Activated CD4-positive, alpha-beta T cell treated with anti-CD3 and anti-CD28 coated beads, Interleukin-2, Interleukin-4, amounts not matched to agents 100 ng/mL and 50 ng/mL, durations not matched to agents 16 hours and 8 hours (primary cell): ENCODE measurements at regions not wholly inside any gene's neighbourhood (a gene's known extent, or its start where the extent isn't known, plus 50 kb on each side); places are given as distances from the start of the nearest gene placed in this dataset.
"Not testable (repeated sequence)": the region's sequence is repeated elsewhere in the genome, so short reads cannot be mapped to it uniquely, and the experiment has no call there.

Experiments used
- DNase-seq: peaks from one replicate; pipeline ENCODE4 v3.0.0-alpha.2; 2020; ENCODE audit warnings: low spot score

DNA sequence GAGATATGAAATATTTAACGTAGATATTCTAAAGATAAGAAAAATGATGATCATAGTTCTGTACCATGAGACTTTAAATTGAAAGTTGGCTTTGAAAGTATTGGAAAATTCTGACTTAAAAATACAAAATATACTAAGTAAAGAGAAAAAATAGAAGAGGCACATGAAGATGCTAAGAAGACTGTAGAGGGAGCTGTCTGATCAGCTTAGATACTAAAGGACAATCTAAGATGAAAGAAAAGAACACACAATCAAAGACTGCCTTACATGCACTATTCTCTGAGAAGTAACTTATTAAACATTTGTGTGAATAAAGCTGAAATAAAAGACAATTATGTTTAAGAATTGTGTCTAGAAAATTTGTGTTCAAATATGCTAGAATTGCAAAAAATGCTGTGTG lies 55.1 kb downstream of the RBMXL2 start:
- DNase-seq: no peak

DNA sequence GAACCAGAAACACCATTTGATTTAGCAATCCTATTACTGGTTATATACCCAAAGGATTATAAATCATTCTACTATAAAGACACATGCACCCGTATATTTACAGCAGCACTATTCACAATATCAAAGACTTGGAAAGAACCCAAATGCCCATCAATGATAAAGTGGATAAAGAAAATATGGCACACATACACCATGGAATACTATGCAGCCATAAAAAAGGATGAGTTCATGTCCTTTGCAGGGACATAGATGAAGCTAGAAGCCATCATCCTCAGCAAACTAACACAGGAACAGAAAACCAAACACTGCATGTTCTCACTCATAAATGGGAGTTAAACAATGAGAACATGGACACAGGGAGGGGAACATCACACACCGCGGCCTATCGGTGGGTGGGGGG lies 61.3 kb downstream of the RBMXL2 start:
- DNase-seq: not testable (repeated sequence)

GRCh38 chr11:7154881-7155361 lies 66.1 kb downstream of the RBMXL2 start:
- peak; percentile 3 for DNase-seq

GRCh38 chr11:7160814-7161489 lies 72.2 kb downstream of the RBMXL2 start:
- DNase-seq: peak; percentile 86

DNA sequence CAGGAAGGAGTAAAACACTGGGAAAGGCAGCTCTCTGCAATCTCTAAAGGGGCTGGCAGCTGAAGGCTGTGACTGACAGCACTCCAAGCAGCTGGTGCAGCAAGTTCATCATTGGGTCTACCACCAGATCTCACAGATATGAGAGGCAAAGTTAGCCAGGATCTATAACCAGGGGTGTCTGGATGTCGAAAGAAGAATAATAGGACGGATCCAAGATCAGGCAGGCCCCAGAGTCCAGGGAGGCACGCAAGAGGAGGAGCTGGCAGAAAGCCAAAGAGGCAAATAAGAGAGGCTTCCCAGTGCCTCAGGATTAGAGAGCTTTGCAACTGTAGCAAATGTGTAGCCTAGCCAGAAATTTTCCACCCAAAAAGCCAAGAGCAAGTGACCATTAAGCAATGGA lies 77.1 kb downstream of the RBMXL2 start:
- no peak for DNase-seq

- no peak for DNase-seq
Observed at GRCh38 chr11:7167976-7168740, 79.4 kb downstream of the RBMXL2 start.

- DNase-seq: no peak
Observed at GRCh38 chr11:7168741-7168990, 79.9 kb downstream of the RBMXL2 start.

GRCh38 chr11:7170431-7170830 lies 81.3 kb upstream of the SYT9 start:
- DNase-seq: no peak

DNA sequence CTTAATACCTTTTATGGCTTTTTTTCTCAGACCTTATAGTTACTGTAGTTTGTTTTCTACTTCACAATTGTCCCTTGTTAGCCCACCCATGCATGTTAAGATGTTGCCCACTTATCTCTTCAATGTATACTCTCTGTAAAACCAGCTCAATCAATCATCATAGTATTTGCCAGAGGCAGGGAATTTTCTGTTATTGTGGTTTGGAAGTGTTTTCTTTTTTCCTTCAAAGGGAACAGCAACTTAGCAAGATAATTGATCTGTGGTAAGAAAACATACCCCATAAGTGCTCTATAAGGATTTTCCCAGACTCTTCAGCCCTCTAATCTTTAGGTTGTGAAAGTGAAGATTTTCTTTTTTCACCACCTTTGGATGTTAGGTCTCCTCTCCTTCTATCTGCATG lies 76.7 kb upstream of the SYT9 start:
- no peak for DNase-seq

GRCh38 chr11:7186190-7186589 lies 65.5 kb upstream of the SYT9 start:
- no peak for DNase-seq

GRCh38 chr11:7186676-7187075 lies 65.0 kb upstream of the SYT9 start:
- no peak for DNase-seq

- DNase-seq: not testable (repeated sequence)
Observed at GRCh38 chr11:7192785-7193184, 58.9 kb upstream of the SYT9 start.

- no peak for DNase-seq
Observed at GRCh38 chr11:7196396-7197146, 55.1 kb upstream of the SYT9 start.

DNA sequence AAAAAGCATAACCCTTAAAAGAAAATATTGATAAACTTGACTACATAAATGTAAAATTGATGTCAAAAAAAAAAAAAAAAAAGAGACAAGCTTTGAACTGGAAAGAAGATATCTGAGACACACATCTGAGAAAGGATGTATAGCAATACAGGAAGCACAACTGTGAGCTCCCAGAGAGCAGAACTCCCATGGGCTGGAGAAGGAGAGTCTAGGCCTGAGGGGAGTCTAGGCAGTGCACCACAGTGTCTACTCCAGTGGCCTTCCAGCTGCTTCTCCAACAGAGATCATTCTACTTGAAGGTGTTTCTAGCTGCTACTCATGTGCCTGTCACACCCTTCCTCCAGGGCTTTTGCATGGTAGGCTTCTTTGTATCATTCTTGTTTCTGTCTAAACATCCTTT lies 54.2 kb upstream of the SYT9 start:
- DNase-seq: no peak
